ENCODE measurements at regions not wholly inside any gene's neighbourhood (a gene's known extent, or its start where the extent isn't known, plus 50 kb on each side); places are given as distances from the start of the nearest gene placed in this dataset.

DNA sequence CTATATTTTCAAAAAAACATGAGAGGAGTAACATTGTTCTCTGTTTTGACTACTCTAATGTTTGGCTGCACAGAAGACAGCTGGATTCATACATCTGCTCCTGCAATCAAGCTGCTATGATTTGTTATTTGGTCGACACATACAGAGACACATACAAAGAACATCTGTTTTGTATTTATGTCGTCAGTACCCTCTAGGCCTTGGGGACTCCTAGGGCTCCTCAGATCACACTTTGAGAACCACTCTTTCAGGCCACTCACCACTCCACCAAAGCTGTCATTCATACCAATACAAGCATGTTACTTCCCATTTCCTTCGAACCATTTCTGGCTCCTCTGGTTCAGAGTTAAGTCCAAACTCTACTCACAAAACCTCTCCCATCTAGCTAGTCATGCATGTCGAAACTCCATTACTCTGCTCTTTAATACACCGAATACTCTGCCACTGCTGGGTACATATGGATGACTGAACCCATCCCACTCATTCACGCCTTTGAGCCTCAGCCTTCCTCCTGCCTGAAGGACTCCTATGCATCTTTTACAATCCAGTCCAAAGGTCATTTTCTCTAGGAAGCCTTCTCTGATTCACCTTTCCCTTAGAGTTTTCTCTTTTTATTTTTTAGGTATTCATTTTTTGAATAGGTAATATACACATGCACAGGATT, 102.9 kb upstream of the ARHGEF3 start:
- no peak for TF ChIP-seq POLR2A (IDR thresholded peaks at IDR 0.05)
- TF ChIP-seq CTCF (IDR thresholded peaks at IDR 0.05) = no peak
- TF ChIP-seq EP300 (IDR thresholded peaks at IDR 0.05) = no peak
